Common myeloid progenitor, CD34-positive (primary cell): ENCODE measurements at regions not wholly inside any gene's neighbourhood (a gene's known extent, or its start where the extent isn't known, plus 50 kb on each side); places are given as distances from the start of the nearest gene placed in this dataset.

Source experiments
- CTCF ChIA-PET: fragments of 350-600 bp; sonication (Branson Sonifier 250); formaldehyde crosslinking; loops from one replicate; lab custom pipeline; 2021; ENCODE audit warnings: antibody characterized with exemption; lab: Charles Lee
- POLR2A ChIA-PET: fragments of 350-600 bp; sonication (Branson Sonifier 250); formaldehyde crosslinking; loops from one replicate; lab custom pipeline; 2021; ENCODE audit warnings: antibody characterized with exemption; lab: Charles Lee
- DNase-seq, 3 donors: peaks; one replicate each; pipeline versions ENCODE4 v3.0.0 to v3.0.0-alpha.2; 2013
- H3K27ac ChIP-seq, 2 experiments: 1 replicate in 1 of 2; 2 replicates in 1 of 2; pipeline ENCODE4 v1.7.0; 2013; ENCODE audit warnings: inconsistent platforms in 2 of 2, low read length in 2 of 2, mild to moderate bottlenecking in 2 of 2, low read depth in 1 of 2, moderate library complexity in 1 of 2; ENCODE audit not compliant: severe bottlenecking in 2 of 2, insufficient read depth in 1 of 2, poor library complexity in 1 of 2
- H3K27me3 ChIP-seq, 5 experiments: replicated peaks in 2 of 5; 1 replicate in 3 of 5; 2 replicates in 2 of 5; pipeline versions ENCODE4 v1.6.1 to v1.7.0; 2013; ENCODE audit warnings: low read length in 4 of 5, mild to moderate bottlenecking in 2 of 5, moderate library complexity in 2 of 5, inconsistent platforms in 1 of 5; ENCODE audit not compliant: insufficient read depth in 5 of 5, control insufficient read depth in 4 of 5
- H3K36me3 ChIP-seq, 4 experiments: 1 replicate in 2 of 4; 2 replicates in 2 of 4; pipeline versions ENCODE4 v1.6.1 to v1.7.0; 2013; ENCODE audit warnings: low read length in 3 of 4, control low read depth in 1 of 4, mild to moderate bottlenecking in 1 of 4; ENCODE audit not compliant: control insufficient read depth in 4 of 4, insufficient read depth in 4 of 4
- H3K4me1 ChIP-seq, 4 experiments: 1 replicate in 3 of 4; 2 replicates in 1 of 4; pipeline versions ENCODE4 v1.6.1 to v1.7.1; 2013; ENCODE audit warnings: low read length in 3 of 4, mild to moderate bottlenecking in 3 of 4, control low read depth in 1 of 4, inconsistent platforms in 1 of 4, moderate library complexity in 1 of 4; ENCODE audit not compliant: control insufficient read depth in 4 of 4, insufficient read depth in 4 of 4; ENCODE audit errors: control extremely low read depth in 1 of 4
- H3K4me3 ChIP-seq, 7 experiments: 1 replicate in 4 of 7; 2 replicates in 3 of 7; pipeline versions ENCODE4 v1.5.1 to v1.7.0; 2013; ENCODE audit warnings: mild to moderate bottlenecking in 7 of 7, low read length in 6 of 7, moderate library complexity in 6 of 7, inconsistent platforms in 2 of 7, low read depth in 2 of 7, control low read depth in 1 of 7; ENCODE audit not compliant: insufficient read depth in 4 of 7, control insufficient read depth in 1 of 7; ENCODE audit errors: extremely low read depth in 1 of 7
- H3K9me3 ChIP-seq, 5 experiments: 1 replicate in 4 of 5; 2 replicates in 1 of 5; pipeline versions ENCODE4 v1.6.1 to v1.7.1; 2013; ENCODE audit warnings: low read length in 4 of 5, mild to moderate bottlenecking in 2 of 5, inconsistent platforms in 1 of 5, low read depth in 1 of 5, moderate library complexity in 1 of 5; ENCODE audit not compliant: control insufficient read depth in 4 of 5, insufficient read depth in 2 of 5; ENCODE audit errors: control extremely low read depth in 1 of 5
- WGBS: methylation state at CpG from one replicate; pipeline ENCODE4 v1.1.5; 2013; ENCODE audit not compliant: insufficient coverage; 5-methylcytosine and 5-hydroxymethylcytosine counted together

DNA sequence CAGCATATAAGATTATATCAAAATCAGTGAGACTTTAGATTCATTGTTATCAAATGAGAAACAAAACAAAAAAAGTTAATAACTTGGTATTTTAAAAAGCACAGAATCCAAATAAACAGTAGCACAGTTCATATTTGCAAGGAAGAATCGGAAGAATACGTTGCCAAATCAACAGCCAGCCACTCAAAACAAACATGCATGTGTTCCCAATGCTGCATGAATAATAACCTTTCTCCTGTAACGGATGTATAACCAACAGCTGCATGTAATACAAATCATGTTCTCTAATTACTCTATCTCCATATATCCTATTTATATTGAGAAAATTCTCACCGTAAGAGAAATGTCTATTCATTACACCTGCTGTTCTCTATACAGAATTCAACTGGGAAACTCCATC is 98.9 kb upstream of the FOXD3 start:
- H3K4me1 ChIP-seq: no peaks in the 10 kb centered on the region
- 67% methylated on average over 3 of the region's 4 CpGs for WGBS
- ChIA-PET POLR2A (no interaction called here), CTCF (no interaction called here)
- no peak overlapping the region for H3K27ac ChIP-seq
- H3K27me3 ChIP-seq: peaks cover 0 to 2% (median 0%) of the 10 kb centered on the region in 5 experiments
- no peaks in the 10 kb centered on the region for H3K9me3 ChIP-seq
- DNase-seq: no peak
- H3K36me3 ChIP-seq: no peaks in the 10 kb centered on the region
- no peak overlapping the region for H3K4me3 ChIP-seq

DNA sequence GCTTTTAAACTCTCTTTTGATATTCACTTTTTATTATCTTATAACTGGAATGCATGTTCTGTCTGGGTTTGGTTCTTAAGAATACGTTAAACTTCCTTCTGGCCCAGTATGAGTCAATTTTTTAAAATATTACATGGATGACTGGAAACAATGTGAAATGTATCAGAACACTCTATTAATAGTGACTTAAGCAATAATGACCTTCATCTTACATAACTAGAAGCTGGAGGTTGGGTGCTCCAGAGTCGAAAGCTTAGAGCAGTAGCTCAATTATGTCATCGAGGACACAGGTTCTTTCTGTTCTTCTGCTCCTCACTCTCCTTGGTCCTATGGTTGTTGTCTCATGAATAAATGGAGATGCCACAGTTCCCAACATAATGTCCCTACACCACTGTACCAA is 91.6 kb upstream of the FOXD3 start:
- WGBS: no CpG with 5 or more reads among the region's 3 CpGs

DNA sequence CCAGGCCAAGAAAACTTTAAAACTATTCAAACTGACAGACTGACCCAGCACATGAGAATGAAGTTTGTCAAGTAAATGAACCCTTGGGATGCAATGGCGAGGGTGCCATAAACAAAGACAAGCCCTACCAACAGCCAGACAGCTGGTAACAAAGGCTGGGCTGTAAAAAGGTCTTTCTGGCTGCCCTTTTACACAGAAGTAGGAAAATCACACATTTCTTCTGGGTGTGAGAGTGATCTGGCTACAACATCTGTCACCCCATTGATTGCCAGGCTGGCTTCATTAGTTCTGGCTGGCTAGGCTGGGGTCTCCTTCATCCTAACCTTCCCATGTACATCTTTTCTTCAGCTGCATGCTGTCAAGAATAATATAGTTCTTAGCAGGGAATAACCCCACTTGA is 83.6 kb upstream of the FOXD3 start:
- 100% methylated on average over 1 of the region's 1 CpG for WGBS
- no peaks in the 10 kb centered on the region for H3K4me1 ChIP-seq
- no peak overlapping the region for H3K4me3 ChIP-seq
- ChIA-PET CTCF (interaction anchor here (1.9 kb wide), 1 partner anchor 10 kb away, joined by 4 read pairs; no protein-coding TSS in a partner anchor), POLR2A (no interaction called here)
- H3K27ac ChIP-seq: no peak overlapping the region
- H3K9me3 ChIP-seq: peaks cover 0 to 2% (median 0%) of the 10 kb centered on the region in 5 experiments
- no peak for DNase-seq
- no peaks in the 10 kb centered on the region for H3K27me3 ChIP-seq
- no peaks in the 10 kb centered on the region for H3K36me3 ChIP-seq

More for the DNA sequence above, 91.6 kb upstream of the FOXD3 start:
- Histone ChIP-seq H3K27me3 (no peaks in the 10 kb centered on the region), H3K27ac (no peak overlapping the region), H3K9me3 (peaks cover 0 to 2% (median 0%) of the 10 kb centered on the region in 5 experiments), H3K4me1 (no peaks in the 10 kb centered on the region), H3K4me3 (no peak overlapping the region), H3K36me3 (no peaks in the 10 kb centered on the region)
- no peak for DNase-seq
- POLR2A ChIA-PET: no interaction called here
- CTCF ChIA-PET: no interaction called here

DNA sequence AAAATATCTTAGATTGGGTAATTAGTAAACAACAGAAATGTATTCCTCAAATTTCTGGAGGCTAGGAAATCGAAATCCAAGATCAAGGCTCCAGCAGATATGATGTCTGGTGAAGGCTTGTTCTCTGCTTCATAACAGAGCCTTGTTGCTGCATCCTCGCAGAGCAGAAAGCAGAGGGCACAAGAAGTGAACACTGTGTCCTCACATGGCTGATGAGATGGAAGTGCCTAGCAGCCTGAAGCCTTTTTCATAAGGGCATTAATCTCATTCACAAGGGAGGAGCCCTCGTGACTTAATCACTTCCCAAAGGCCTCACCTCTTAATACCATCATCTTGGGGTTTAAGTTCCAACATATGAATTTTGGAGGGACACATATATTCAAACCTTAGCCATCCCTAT is 77.2 kb upstream of the FOXD3 start:
- H3K4me1 ChIP-seq: no peaks in the 10 kb centered on the region
- H3K27me3 ChIP-seq: no peaks in the 10 kb centered on the region
- CTCF ChIA-PET: no interaction called here
- H3K4me3 ChIP-seq: no peak overlapping the region
- no peaks in the 10 kb centered on the region for H3K36me3 ChIP-seq
- H3K9me3 ChIP-seq: peaks cover 0 to 6% (median 0%) of the 10 kb centered on the region in 5 experiments
- WGBS: 96% methylated on average over 3 of the region's 3 CpGs
- no peak overlapping the region for H3K27ac ChIP-seq
- POLR2A ChIA-PET: no interaction called here
- DNase-seq: no peak

DNA sequence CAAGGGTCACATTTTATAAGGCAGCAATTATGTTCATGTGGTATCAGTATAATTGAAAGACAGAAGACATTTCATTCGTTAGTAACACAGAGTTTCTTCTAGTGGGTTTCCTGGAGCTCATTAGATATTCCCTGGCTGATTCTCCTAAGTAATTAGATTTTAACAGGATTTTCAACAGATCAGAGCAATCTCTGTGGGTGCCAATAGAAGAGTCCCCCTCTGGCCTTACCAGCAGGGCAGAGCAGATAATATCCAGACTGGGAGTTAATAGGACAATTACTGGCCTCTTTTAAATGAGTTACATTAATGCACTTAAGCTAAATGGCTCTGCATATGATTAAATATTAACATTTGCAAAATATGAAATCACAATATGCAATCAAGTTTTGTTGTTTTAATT is 74.2 kb upstream of the FOXD3 start:
- CTCF ChIA-PET: interaction anchor here (1.7 kb wide), 1 partner anchor 9 kb away, joined by 4 read pairs; no protein-coding TSS in a partner anchor
- no peaks in the 10 kb centered on the region for H3K4me1 ChIP-seq
- POLR2A ChIA-PET: no interaction called here
- no peak for DNase-seq
- H3K4me3 ChIP-seq: no peak overlapping the region
- H3K36me3 ChIP-seq: no peaks in the 10 kb centered on the region
- no CpG with 5 or more reads among the region's 1 CpG for WGBS
- H3K27me3 ChIP-seq: no peaks in the 10 kb centered on the region
- peaks cover 0 to 6% (median 0%) of the 10 kb centered on the region in 5 experiments for H3K9me3 ChIP-seq
- H3K27ac ChIP-seq: no peak overlapping the region

DNA sequence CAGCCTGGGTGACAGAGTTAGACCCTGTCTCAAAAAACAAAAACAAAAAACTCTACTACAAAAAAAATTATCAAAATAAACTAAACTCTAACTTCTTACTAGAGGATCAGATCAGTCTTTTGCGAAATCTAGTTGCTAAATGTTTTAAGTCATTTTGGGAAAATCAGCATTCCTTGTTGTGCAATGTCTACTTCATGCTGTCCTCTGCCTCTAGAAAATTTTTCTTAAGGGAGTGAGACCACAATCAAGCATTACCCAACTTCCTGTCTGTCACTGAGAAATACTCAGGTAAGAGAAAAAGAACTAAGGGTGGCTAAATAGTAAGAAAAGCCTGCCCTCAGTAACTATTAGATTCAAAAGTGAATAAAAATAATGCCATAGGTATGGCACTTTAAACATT is 67.2 kb upstream of the FOXD3 start:
- POLR2A ChIA-PET: no interaction called here
- H3K27ac ChIP-seq: no peak overlapping the region
- peaks cover 0 to 2% (median 0%) of the 10 kb centered on the region in 5 experiments for H3K27me3 ChIP-seq
- no peaks in the 10 kb centered on the region for H3K9me3 ChIP-seq
- H3K4me1 ChIP-seq: peaks cover 0 to 4% (median 0%) of the 10 kb centered on the region in 4 experiments
- 86% methylated on average over 1 of the region's 1 CpG for WGBS
- no peak overlapping the region for H3K4me3 ChIP-seq
- no peak for DNase-seq
- H3K36me3 ChIP-seq: no peaks in the 10 kb centered on the region
- CTCF ChIA-PET: no interaction called here

DNA sequence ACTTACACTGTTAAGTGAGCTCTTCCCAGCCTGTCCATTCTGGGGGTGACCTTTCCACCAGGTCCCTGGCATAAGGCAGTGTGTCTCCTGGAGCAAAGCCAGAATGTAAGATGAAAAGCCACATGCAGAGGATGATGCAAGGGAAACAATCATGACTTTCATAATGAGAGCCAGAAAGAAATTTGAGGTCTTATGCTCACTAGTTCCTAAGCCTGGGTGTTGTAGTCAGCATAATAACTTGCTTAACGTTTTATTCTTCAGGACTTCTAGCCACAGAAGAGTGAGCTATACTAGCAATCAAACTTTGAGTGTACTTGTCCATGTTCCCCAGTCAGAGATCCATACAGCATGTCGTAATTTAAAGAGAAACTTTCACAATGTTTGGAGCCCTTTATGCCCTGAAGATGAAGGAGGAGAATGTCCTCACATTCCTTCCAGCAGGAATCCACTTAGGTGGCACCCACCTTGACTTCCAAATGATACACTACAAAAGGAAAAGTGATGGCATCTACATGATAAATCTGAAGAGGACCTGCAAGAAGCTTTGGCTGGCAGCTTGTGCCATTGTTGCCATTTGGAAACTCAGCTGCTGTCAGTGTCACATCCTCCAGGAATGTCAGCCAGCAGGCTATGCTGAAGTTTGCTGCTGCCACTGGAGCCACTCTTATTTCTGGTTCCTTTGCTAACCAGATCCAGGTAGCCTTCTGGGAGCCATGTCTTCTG is 60.5 kb upstream of the FOXD3 start:
- ChIA-PET CTCF (no interaction called here), POLR2A (no interaction called here)
- Histone ChIP-seq H3K9me3 (no peaks in the 10 kb centered on the region), H3K27me3 (peaks cover 0 to 2% (median 0%) of the 10 kb centered on the region in 5 experiments), H3K4me1 (no peaks in the 10 kb centered on the region), H3K4me3 (no peak overlapping the region), H3K36me3 (no peaks in the 10 kb centered on the region), H3K27ac (no peak overlapping the region)
- peak in 2 of 3 donors; percentile 6 to 35 for DNase-seq
- no CpG with 5 or more reads among the region's 2 CpGs for WGBS
